GM21447 (cell line): ENCODE measurements at regions not wholly inside any gene's neighbourhood (a gene's known extent, or its start where the extent isn't known, plus 50 kb on each side); places are given as distances from the start of the nearest gene placed in this dataset.
"Not testable (repeated sequence)": the region's sequence is repeated elsewhere in the genome, so short reads cannot be mapped to it uniquely, and the experiment has no call there.

Source experiments
- ATAC-seq: cut with Tn5 transposase; IDR thresholded peaks from one replicate; pipeline ENCODE4 v1.9.1; 2021; ENCODE audit not compliant: unreplicated experiment

DNA sequence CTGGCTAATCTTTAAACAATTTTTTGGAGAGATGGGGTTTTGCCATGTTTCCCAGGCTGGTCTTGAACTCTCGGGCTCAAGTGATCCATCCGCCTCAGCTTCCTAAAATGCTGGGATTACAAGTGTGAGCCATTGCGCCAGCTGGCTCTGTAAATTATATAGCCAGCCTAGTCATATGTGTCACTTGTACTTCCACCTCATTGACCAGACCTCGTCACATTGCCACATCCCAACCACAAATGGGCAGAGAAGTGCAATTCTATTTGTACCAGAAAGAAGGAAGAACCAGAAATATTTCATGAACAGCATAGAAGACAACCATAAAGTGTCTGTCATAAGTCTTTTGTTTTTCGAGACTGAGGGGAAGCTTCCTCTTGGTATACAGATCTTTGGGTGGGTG lies 71.2 kb upstream of the ADRA1D start:
- no peak for ATAC-seq

GRCh38 chr20:4318891-4319290 lies 69.8 kb upstream of the ADRA1D start:
- no peak for ATAC-seq

DNA sequence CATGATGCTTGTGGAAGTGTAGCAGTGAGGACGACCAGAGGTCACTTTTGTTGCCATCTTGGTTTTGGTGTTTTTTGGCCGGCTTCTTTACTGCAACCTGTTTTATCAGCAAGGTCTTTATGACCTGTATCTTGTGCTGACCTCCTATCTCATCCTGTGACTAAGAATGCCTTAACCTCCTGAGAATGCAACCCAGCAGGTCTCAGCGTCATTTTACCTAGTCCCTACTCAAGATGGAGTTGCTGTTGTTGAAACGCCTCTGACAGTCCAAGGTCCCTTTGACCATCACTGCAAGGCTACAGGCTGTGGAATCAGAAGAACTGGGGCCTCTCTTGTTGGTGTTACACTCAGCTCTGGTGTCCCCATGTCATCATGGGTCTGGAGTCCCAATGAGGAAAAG lies 61.5 kb upstream of the ADRA1D start:
- not testable (repeated sequence) for ATAC-seq

- ATAC-seq: no peak
Observed at GRCh38 chr20:4306206-4306605, 57.1 kb upstream of the ADRA1D start.

GRCh38 chr20:4305091-4305490 lies 56.0 kb upstream of the ADRA1D start:
- ATAC-seq: no peak

GRCh38 chr20:4304601-4305000 lies 55.5 kb upstream of the ADRA1D start:
- no peak for ATAC-seq

- ATAC-seq: no peak
Observed at GRCh38 chr20:4303136-4303535, 54.0 kb upstream of the ADRA1D start.

- ATAC-seq: no peak
Observed at GRCh38 chr20:4300921-4301320, 51.8 kb upstream of the ADRA1D start.

DNA sequence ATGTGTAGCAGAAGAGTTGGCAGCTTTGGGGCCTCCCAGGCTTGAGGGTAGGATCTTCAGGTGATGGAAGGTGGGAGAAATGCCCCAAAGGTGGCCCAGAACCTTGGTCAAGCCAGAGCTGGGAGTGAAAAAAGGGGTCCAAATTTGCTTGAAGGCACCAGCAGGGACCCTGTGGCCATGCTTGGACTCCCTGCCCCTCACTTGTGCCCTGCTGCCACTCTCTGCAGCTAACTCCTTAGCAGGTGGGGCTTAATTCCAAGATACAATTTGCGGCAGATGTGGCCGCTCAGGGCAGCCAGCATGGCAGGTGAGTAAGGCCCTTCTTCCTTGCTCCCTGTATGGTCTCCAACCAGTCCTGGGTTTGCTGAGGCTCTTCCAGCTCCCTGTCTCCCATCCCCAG lies 51.3 kb upstream of the ADRA1D start:
- ATAC-seq: no peak

DNA sequence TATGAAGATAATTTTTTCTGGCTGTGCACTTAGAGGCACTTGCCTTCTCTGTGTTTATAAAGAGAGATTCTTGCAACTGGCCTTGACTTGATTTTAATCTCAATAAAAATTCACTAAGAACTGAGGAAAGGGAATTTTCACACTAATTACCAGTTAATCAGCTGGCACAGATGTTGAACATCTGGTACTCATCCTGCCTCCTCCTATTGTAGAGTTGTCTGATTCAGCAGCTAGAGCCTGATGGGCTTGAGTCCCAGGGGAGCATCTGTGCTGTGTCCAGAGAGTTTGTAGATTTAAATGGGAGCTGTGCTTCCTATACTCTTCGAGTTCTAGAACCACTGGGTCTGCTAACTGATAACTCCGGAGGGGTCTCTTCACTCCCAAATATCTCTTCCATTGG lies 50.7 kb upstream of the ADRA1D start:
- no peak for ATAC-seq

GRCh38 chr20:4299216-4299615 lies 50.1 kb upstream of the ADRA1D start:
- no peak for ATAC-seq
